A673 (cell line): ENCODE measurements at regions not wholly inside any gene's neighbourhood (a gene's known extent, or its start where the extent isn't known, plus 50 kb on each side); places are given as distances from the start of the nearest gene placed in this dataset.

Experiments used
- BruUV-seq: library from RNA; stranded (reverse); fragments of 400-500 nt; replicated peaks from 2 replicates; lab custom pipeline; 2021; lab: Mats Ljungman, UMichigan
- CTCF ChIA-PET: fragments of 300-600 bp; sonication (Branson Sonifier 250); formaldehyde crosslinking; loops from one replicate; lab custom pipeline; 2022; ENCODE audit warnings: antibody characterized with exemption; lab: Charles Lee
- POLR2A ChIA-PET: fragments of 300-600 bp; sonication (Branson Sonifier 250); formaldehyde crosslinking; loops from one replicate; lab custom pipeline; 2022; ENCODE audit warnings: antibody characterized with exemption; ENCODE audit not compliant: low non-redundant PET; lab: Charles Lee
- DNase-seq: peaks from one replicate; pipeline ENCODE4 v3.0.0-alpha.2; 2015; ENCODE audit warnings: low spot score
- H3K27ac ChIP-seq: fragments of 200-600 bp; sonication (generic); 2 replicates; pipeline ENCODE4 v1.5.1; 2016; ENCODE audit warnings: mixed run types, low read depth, mild to moderate bottlenecking, mixed read lengths, antibody characterized with exemption, low read length; ENCODE audit not compliant: poor library complexity, severe bottlenecking
- H3K27me3 ChIP-seq: fragments of 200-600 bp; sonication (generic); replicated peaks from 2 replicates; pipeline ENCODE4 v1.6.1; 2017; ENCODE audit warnings: mixed run types, low read depth, mild to moderate bottlenecking, mixed read lengths, antibody characterized with exemption, low read length; ENCODE audit not compliant: insufficient read depth, poor library complexity
- H3K36me3 ChIP-seq: fragments of 200-600 bp; sonication (generic); 2 replicates; pipeline ENCODE4 v1.6.1; 2016; ENCODE audit warnings: mixed run types, mild to moderate bottlenecking, mixed read lengths, antibody characterized with exemption, low read length; ENCODE audit not compliant: insufficient read depth, poor library complexity, severe bottlenecking
- H3K4me1 ChIP-seq: fragments of 200-600 bp; sonication (generic); 2 replicates; pipeline ENCODE4 v1.6.1; 2017; ENCODE audit warnings: mixed run types, mild to moderate bottlenecking, mixed read lengths, antibody characterized with exemption, low read length; ENCODE audit not compliant: insufficient read depth, poor library complexity, severe bottlenecking
- H3K4me3 ChIP-seq: fragments of 200-600 bp; sonication (generic); 2 replicates; pipeline ENCODE4 v1.5.1; 2016; ENCODE audit warnings: low read depth, mixed run types, mild to moderate bottlenecking, mixed read lengths, low read length; ENCODE audit not compliant: poor library complexity, severe bottlenecking
- H3K9me3 ChIP-seq: fragments of 200-600 bp; sonication (generic); 2 replicates; pipeline ENCODE4 v1.6.1; 2016; ENCODE audit warnings: mixed run types, low read depth, mild to moderate bottlenecking, mixed read lengths, antibody characterized with exemption, low read length; ENCODE audit not compliant: poor library complexity, severe bottlenecking
- CTCF ChIP-seq: fragments of 300-800, 200-600 bp; sonication (generic); conservative IDR thresholded peaks from 2 replicates; pipeline ENCODE4 v1.5.1; 2017; ENCODE audit warnings: low read depth, mild to moderate bottlenecking, antibody characterized with exemption, low read length, moderate library complexity, mixed read lengths
- EZH2 ChIP-seq: fragments of 200-600 bp; sonication (generic); IDR thresholded peaks from 2 replicates; pipeline ENCODE4 v1.6.1; 2017; ENCODE audit warnings: borderline replicate concordance, low read depth, mild to moderate bottlenecking, mixed read lengths, antibody characterized with exemption, low read length; ENCODE audit not compliant: poor library complexity, severe bottlenecking
- intact Hi-C: fragments of 100-400 bp; cut with micrococcal nuclease; formaldehyde crosslinking; loops from one replicate; pipeline ENCODE4 v1.10.0; 2022; ENCODE audit not compliant: unreplicated experiment

DNA sequence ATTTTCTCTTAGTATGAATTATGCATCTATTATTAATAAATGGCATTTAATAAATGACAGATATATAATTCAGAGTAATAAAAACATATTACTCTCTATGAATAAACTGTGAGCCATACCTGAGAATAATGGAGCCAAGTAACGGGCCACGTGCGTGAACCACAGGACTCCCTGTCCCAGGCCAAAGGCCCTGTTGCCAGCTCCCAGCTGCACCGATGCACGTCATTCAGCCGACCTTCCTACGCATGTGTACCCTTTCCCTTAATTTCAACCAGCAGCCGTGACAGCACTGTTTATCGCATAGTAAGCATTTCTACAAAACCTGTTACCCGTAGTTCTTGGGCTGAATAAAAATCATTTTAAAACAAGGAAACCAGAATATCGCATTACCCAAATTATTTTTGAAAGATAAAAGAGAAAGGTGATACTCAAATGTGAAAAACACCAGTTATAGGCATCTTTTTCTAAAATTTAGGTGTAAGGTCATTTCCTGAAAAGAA lies 827.2 kb upstream of the FRG1 start:
- no peak for TF ChIP-seq EZH2
- no peak for TF ChIP-seq CTCF
- Histone ChIP-seq H3K9me3 (no peaks in the 10 kb centered on the region), H3K27ac (no peak overlapping the region), H3K27me3 (peaks cover 19% of the 10 kb centered on the region), H3K36me3 (no peaks in the 10 kb centered on the region), H3K4me1 (no peaks in the 10 kb centered on the region), H3K4me3 (no peak overlapping the region)
- DNase-seq, result no peak
- no TSS peak for BruUV-seq
- intact Hi-C loops, result no loop called here
- ChIA-PET POLR2A (no interaction called here), CTCF (no interaction called here)

- intact Hi-C loops, result no loop called here
- Histone ChIP-seq H3K27ac (no peak overlapping the region), H3K36me3 (no peaks in the 10 kb centered on the region), H3K4me3 (no peak overlapping the region), H3K4me1 (no peaks in the 10 kb centered on the region), H3K27me3 (peaks cover 36% of the 10 kb centered on the region), H3K9me3 (no peaks in the 10 kb centered on the region)
- no TSS peak for BruUV-seq
- TF ChIP-seq EZH2 (no peak), CTCF (0 out of 2 replicates have a peak, but pooled peaks have one; percentile 11)
- ChIA-PET CTCF (no interaction called here), POLR2A (no interaction called here)
- peak; percentile 18 for DNase-seq
Measured at GRCh38 chr4:189117426-189117825, 823.2 kb upstream of the FRG1 start.

DNA sequence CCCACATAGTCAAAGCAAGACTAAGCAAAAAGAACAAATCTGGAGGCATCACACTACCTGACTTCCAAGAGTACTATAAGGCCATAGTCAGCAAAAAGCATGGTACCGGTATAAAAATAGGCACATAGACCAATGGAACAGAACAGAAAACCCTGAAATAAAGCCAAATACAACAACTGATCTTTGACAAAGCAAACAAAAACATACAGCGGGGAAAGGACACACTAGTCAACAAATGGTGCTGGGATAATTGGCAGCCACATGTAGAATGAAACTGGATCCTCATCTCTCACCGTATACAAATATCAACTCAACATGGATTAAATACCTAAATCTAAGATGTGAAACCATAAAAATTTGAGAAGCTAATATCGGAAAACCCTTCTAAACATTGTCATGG lies 819.3 kb upstream of the FRG1 start:
- no peak for DNase-seq
- POLR2A ChIA-PET, result no interaction called here
- CTCF ChIA-PET, result interaction anchor here (0.6 kb wide), 1 partner anchor 765 kb away, joined by 4 read pairs; no protein-coding TSS in a partner anchor
- intact Hi-C loops, result loop anchor here (5.0 kb wide), 1 partner anchor 1514 kb away; no protein-coding TSS in a partner anchor
- TF ChIP-seq CTCF, result no peak
- no peak for TF ChIP-seq EZH2
- no TSS peak for BruUV-seq
- Histone ChIP-seq H3K9me3 (no peaks in the 10 kb centered on the region), H3K4me3 (no peak overlapping the region), H3K4me1 (no peaks in the 10 kb centered on the region), H3K27ac (no peak overlapping the region), H3K36me3 (no peaks in the 10 kb centered on the region), H3K27me3 (peaks cover 23% of the 10 kb centered on the region)
